DND-41 (cell line): ENCODE measurements at regions not wholly inside any gene's neighbourhood (a gene's known extent, or its start where the extent isn't known, plus 50 kb on each side); places are given as distances from the start of the nearest gene placed in this dataset.

Experiments
- ATAC-seq: fragments of 200-7000 bp; cut with Tn5 transposase; 3 replicates; pipeline ENCODE4 v1.9.1; 2021; ENCODE audit warnings: low read depth; ENCODE audit not compliant: insufficient read depth
- DNase-seq: peaks from one replicate; pipeline ENCODE4 v3.0.0-alpha.2; 2020
- H2AFZ ChIP-seq: 2 replicates; pipeline ENCODE4 v1.6.0; 2012; ENCODE audit warnings: low read depth, low read length
- H3K27ac ChIP-seq: 2 replicates; pipeline ENCODE4 v1.5.1; 2012; ENCODE audit warnings: low read length, inconsistent platforms
- H3K27me3 ChIP-seq: fragments of 200-600 bp; sonication (generic); 2 replicates; pipeline ENCODE4 v1.6.0; 2012; ENCODE audit warnings: low read length, mild to moderate bottlenecking, inconsistent platforms; ENCODE audit not compliant: insufficient read depth, poor library complexity
- H3K36me3 ChIP-seq: 2 replicates; pipeline ENCODE4 v1.5.1; 2012; ENCODE audit warnings: low read length, inconsistent platforms; ENCODE audit not compliant: insufficient read depth
- H3K4me1 ChIP-seq: 2 replicates; pipeline ENCODE4 v1.5.1; 2012; ENCODE audit warnings: mild to moderate bottlenecking, low read length; ENCODE audit not compliant: insufficient read depth
- H3K4me2 ChIP-seq: 2 replicates; pipeline ENCODE4 v1.6.0; 2012; ENCODE audit warnings: mild to moderate bottlenecking, moderate library complexity, low read length, inconsistent platforms; ENCODE audit not compliant: insufficient read depth
- H3K4me3 ChIP-seq, 2 experiments: fragments of 200-600 bp in 1 of 2; shearing (Covaris generic) in 1 of 2; 2 replicates each; pipeline ENCODE4 v1.5.1; 2012 to 2016; ENCODE audit warnings: inconsistent platforms in 2 of 2, low read length in 2 of 2, mild to moderate bottlenecking in 2 of 2, low read depth in 1 of 2, moderate library complexity in 1 of 2
- H3K79me2 ChIP-seq: 2 replicates; pipeline ENCODE4 v1.6.0; 2012; ENCODE audit warnings: low read length, inconsistent platforms; ENCODE audit not compliant: insufficient read depth
- H3K9ac ChIP-seq: 2 replicates; pipeline ENCODE4 v1.6.0; 2012; ENCODE audit warnings: low read depth, mild to moderate bottlenecking, inconsistent platforms, low read length, moderate library complexity
- H3K9me3 ChIP-seq: 2 replicates; pipeline ENCODE4 v1.5.1; 2012; ENCODE audit warnings: low read length, moderate library complexity, mild to moderate bottlenecking, inconsistent platforms; ENCODE audit not compliant: insufficient read depth, severe bottlenecking
- H4K20me1 ChIP-seq: 2 replicates; pipeline ENCODE4 v1.6.0; 2012; ENCODE audit warnings: low read length; ENCODE audit not compliant: insufficient read depth
- EZH2 ChIP-seq: IDR thresholded peaks from 3 replicates; pipeline ENCODE4 v1.6.1; 2012; ENCODE audit warnings: borderline replicate concordance, low read depth, mild to moderate bottlenecking, moderate library complexity, low read length, inconsistent platforms; ENCODE audit not compliant: severe bottlenecking
- TF ChIP-seq, protein P1 (sequence below): IDR thresholded peaks from 2 replicates; pipeline ENCODE4 v1.5.1; 2012; ENCODE audit warnings: borderline replicate concordance, low read length, moderate library complexity, mild to moderate bottlenecking; ENCODE audit not compliant: poor library complexity, severe bottlenecking; ENCODE audit errors: extremely low read depth

DNA sequence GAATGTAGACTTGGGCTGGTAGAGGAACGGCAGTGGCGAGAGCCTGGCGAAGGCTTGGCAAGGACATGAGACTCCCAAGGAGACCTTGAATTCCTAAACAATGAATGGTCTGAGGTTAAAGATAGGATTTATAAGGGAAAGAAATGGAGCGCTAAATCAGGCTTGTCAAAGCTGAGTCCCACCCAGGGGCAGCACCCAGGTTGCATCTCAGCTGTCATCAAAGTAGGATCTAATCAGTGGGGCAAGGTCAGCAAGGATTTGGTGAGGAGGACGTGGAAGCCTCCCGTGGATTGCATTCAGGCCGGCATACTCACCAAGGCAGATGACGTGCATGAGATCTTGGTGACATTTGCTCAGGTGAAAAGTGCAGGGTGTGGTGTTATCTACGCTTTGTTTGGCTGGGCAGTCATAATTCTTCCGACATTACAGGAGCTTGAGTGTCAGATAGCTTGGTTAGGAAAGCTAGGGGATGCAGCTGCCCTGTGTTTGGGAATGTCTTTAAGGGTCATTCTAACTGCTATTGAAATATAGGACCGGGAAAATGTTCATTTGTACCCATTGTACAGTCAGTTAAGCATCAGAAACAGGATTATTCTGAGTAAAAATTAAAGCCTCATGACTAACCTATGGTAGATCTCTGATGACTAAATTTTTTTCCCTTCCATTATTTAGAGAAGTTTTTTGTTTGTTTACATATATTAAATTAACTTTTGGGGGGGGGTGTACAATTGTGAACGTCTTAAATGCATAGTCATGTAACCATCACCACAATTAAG is 99.4 kb upstream of the TSC22D2 start:
- H3K4me3 ChIP-seq = no peak overlapping the region
- no peak overlapping the region for H3K9ac ChIP-seq
- H3K4me2 ChIP-seq = no peak overlapping the region
- no peaks in the 10 kb centered on the region for H3K4me1 ChIP-seq
- H3K79me2 ChIP-seq = no peaks in the 10 kb centered on the region
- H4K20me1 ChIP-seq = no peaks in the 10 kb centered on the region
- DNase-seq (no peak), ATAC-seq (no peak)
- no peak for TF ChIP-seq EZH2
- TF ChIP-seq, protein P1, sequence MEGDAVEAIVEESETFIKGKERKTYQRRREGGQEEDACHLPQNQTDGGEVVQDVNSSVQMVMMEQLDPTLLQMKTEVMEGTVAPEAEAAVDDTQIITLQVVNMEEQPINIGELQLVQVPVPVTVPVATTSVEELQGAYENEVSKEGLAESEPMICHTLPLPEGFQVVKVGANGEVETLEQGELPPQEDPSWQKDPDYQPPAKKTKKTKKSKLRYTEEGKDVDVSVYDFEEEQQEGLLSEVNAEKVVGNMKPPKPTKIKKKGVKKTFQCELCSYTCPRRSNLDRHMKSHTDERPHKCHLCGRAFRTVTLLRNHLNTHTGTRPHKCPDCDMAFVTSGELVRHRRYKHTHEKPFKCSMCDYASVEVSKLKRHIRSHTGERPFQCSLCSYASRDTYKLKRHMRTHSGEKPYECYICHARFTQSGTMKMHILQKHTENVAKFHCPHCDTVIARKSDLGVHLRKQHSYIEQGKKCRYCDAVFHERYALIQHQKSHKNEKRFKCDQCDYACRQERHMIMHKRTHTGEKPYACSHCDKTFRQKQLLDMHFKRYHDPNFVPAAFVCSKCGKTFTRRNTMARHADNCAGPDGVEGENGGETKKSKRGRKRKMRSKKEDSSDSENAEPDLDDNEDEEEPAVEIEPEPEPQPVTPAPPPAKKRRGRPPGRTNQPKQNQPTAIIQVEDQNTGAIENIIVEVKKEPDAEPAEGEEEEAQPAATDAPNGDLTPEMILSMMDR = no peak
- no peak overlapping the region for H3K27ac ChIP-seq
- no peak overlapping the region for H2AFZ ChIP-seq
- peaks cover 14% of the 10 kb centered on the region for H3K27me3 ChIP-seq
- no peaks in the 10 kb centered on the region for H3K36me3 ChIP-seq
- no peaks in the 10 kb centered on the region for H3K9me3 ChIP-seq

- H3K27ac ChIP-seq = no peak overlapping the region
- H2AFZ ChIP-seq = no peak overlapping the region
- H3K36me3 ChIP-seq = no peaks in the 10 kb centered on the region
- H3K9me3 ChIP-seq = no peaks in the 10 kb centered on the region
- no peaks in the 10 kb centered on the region for H3K4me1 ChIP-seq
- H3K4me2 ChIP-seq = no peak overlapping the region
- peaks cover 19% of the 10 kb centered on the region for H3K27me3 ChIP-seq
- no peaks in the 10 kb centered on the region for H3K79me2 ChIP-seq
- no peaks in the 10 kb centered on the region for H4K20me1 ChIP-seq
- DNase-seq (no peak), ATAC-seq (no peak)
- TF ChIP-seq EZH2 = no peak
- TF ChIP-seq, protein P1 = no peak
- H3K9ac ChIP-seq = no peak overlapping the region
- H3K4me3 ChIP-seq = no peak overlapping the region
These were observed 100.1 kb upstream of the TSC22D2 start for GRCh38 chr3:150308037-150308319.

DNA sequence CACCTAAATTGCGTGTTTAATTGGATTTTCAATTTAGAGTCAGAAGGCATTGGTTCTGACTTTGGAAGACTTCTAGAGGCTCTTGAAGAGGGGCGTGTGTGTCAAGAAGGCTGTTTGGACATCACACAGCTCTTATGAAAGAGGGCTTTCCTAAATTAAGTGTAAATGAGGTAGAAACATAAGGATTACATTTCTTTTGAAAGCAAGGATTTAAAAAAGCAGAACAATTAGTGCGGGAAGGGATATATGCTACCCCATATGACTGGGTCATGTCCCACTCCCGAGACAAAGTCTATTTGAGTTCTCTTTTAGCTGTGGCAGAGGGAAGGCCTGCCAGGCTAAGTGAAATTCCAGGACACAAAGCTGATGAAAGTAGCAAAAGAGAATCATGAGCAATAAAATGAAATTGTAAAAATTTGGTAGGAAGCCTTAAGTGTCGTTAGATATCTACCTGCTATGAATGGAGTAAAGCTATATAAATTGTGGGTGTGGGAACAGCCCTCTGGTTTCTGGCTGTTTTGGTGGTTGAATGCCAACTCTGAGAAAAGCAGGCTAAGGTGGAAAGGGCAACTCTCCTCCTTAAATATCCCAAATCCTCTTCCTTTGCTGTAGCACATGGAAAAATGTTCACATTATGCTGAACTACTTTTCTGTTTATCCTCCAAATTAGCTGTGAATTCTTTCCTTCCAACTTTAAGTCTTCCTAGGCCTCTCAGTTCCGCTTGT is 100.6 kb upstream of the TSC22D2 start:
- Histone ChIP-seq H3K9ac (no peak overlapping the region), H2AFZ (no peak overlapping the region)
- no peak for TF ChIP-seq EZH2
- TF ChIP-seq, protein P1 = no peak

More for the DNA sequence above, 100.6 kb upstream of the TSC22D2 start:
- H3K79me2 ChIP-seq = no peaks in the 10 kb centered on the region
- H3K4me1 ChIP-seq = no peaks in the 10 kb centered on the region
- H3K27me3 ChIP-seq = peaks cover 22% of the 10 kb centered on the region
- DNase-seq (no peak), ATAC-seq (no peak)
- no peaks in the 10 kb centered on the region for H3K9me3 ChIP-seq
- H3K4me3 ChIP-seq = no peak overlapping the region
- H3K27ac ChIP-seq = no peak overlapping the region
- no peaks in the 10 kb centered on the region for H3K36me3 ChIP-seq
- H3K4me2 ChIP-seq = no peak overlapping the region
- no peaks in the 10 kb centered on the region for H4K20me1 ChIP-seq
